ENCODE measurements at regions not wholly inside any gene's neighbourhood (a gene's known extent, or its start where the extent isn't known, plus 50 kb on each side); places are given as distances from the start of the nearest gene placed in this dataset.

DNA sequence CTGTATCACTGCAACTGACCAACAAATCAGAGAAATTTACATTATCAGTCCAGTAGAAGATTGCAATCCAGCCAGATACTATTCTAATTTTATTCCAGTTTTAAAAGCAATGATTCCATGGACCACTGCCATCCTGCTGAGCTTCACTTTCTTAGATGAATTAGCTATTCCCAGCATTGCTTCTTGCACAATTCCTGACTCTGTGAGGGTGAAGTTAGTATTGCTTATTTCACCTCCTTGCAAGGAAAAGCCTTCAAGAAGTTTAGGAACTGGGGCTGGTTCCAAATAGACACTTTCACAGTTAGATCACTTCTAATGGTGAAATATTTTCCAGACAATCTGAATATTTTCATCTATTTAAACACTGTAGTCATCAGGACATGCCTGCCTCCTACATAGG is 338.6 kb upstream of the TNC start:
- H3K9me3 ChIP-seq (ENCODE audit: control insufficient read depth in 4 of 4, low read length in 3 of 4): no peaks in the 10 kb centered on the region
- H3K4me3 ChIP-seq (ENCODE audit: low read depth in 1 of 3, low read length in 3 of 3): no peak overlapping the region
- H3K9ac ChIP-seq (ENCODE audit: low read depth in 1 of 2, low read length in 2 of 2): no peak overlapping the region
- no peak for DNase-seq (ENCODE audit: low spot score)
- H3K27ac ChIP-seq (ENCODE audit: low read depth in 1 of 2, low read length in 2 of 2): no peak overlapping the region
- H3K27me3 ChIP-seq (ENCODE audit: control insufficient read depth in 4 of 4, insufficient read depth in 4 of 4, low read length in 3 of 4): peaks cover 0 to 6% (median 0%) of the 10 kb centered on the region in 4 donors
- H3K4me1 ChIP-seq (ENCODE audit: control insufficient read depth in 4 of 4, insufficient read depth in 4 of 4, low read length in 3 of 4): no peaks in the 10 kb centered on the region
- no peaks in the 10 kb centered on the region for H3K36me3 ChIP-seq (ENCODE audit: control insufficient read depth in 4 of 4, insufficient read depth in 3 of 4, low read depth in 1 of 4, low read length in 3 of 4)
- TF ChIP-seq HNF4A (conservative IDR thresholded peaks at IDR 0.05) (no peak), SP1 (IDR thresholded peaks at IDR 0.05) (no peak), GABPA (IDR thresholded peaks at IDR 0.05 in 1 of 2, conservative IDR thresholded peaks at IDR 0.05 in 1 of 2) (no peak), RXRA (IDR thresholded peaks at IDR 0.05) (no peak), RAD21 (IDR thresholded peaks at IDR 0.05) (no peak), FOXA2 (IDR thresholded peaks at IDR 0.05) (no peak), TAF1 (conservative IDR thresholded peaks at IDR 0.05) (no peak), JUND (IDR thresholded peaks at IDR 0.05) (no peak), HNF4G (IDR thresholded peaks at IDR 0.05) (no peak), EGR1 (IDR thresholded peaks at IDR 0.05; ENCODE audit: low read depth in 2 of 2) (no peak), NR2F2 (IDR thresholded peaks at IDR 0.05) (no peak), FOXA1 (IDR thresholded peaks at IDR 0.05) (no peak)
- TF ChIP-seq, protein P1, sequence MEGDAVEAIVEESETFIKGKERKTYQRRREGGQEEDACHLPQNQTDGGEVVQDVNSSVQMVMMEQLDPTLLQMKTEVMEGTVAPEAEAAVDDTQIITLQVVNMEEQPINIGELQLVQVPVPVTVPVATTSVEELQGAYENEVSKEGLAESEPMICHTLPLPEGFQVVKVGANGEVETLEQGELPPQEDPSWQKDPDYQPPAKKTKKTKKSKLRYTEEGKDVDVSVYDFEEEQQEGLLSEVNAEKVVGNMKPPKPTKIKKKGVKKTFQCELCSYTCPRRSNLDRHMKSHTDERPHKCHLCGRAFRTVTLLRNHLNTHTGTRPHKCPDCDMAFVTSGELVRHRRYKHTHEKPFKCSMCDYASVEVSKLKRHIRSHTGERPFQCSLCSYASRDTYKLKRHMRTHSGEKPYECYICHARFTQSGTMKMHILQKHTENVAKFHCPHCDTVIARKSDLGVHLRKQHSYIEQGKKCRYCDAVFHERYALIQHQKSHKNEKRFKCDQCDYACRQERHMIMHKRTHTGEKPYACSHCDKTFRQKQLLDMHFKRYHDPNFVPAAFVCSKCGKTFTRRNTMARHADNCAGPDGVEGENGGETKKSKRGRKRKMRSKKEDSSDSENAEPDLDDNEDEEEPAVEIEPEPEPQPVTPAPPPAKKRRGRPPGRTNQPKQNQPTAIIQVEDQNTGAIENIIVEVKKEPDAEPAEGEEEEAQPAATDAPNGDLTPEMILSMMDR (IDR thresholded peaks at IDR 0.05; ENCODE audit: low read depth, low read length, missing input control): no peak
- TF ChIP-seq, protein P2, sequence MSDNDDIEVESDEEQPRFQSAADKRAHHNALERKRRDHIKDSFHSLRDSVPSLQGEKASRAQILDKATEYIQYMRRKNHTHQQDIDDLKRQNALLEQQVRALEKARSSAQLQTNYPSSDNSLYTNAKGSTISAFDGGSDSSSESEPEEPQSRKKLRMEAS (IDR thresholded peaks at IDR 0.05): no peak

DNA sequence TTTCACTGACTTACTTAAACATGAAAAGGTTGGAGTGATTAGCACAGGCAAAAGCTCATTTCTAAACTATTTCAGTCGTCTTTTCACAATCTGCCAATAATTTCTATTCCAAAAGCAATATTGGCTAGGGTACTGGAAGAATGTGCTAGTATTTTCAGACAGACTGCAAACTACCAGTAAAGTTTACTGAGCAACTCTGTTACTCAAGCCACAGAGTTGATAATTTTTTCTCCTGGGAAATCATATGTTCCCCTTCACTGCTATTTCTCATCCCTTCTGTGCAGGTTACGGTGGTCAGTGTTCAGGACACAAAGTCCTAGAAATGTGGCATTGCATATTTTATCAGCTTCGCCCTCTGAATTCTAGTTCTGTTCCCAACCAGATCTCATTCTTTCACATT is 343.3 kb upstream of the TNC start:
- Histone ChIP-seq H3K4me3 (ENCODE audit: low read depth in 1 of 3, low read length in 3 of 3) (no peak overlapping the region), H3K9ac (ENCODE audit: low read depth in 1 of 2, low read length in 2 of 2) (no peak overlapping the region), H3K4me1 (ENCODE audit: control insufficient read depth in 4 of 4, insufficient read depth in 4 of 4, low read length in 3 of 4) (no peaks in the 10 kb centered on the region), H3K27me3 (ENCODE audit: control insufficient read depth in 4 of 4, insufficient read depth in 4 of 4, low read length in 3 of 4) (peaks cover 0 to 8% (median 0%) of the 10 kb centered on the region in 4 donors), H3K27ac (ENCODE audit: low read depth in 1 of 2, low read length in 2 of 2) (no peak overlapping the region), H3K9me3 (ENCODE audit: control insufficient read depth in 4 of 4, low read length in 3 of 4) (peaks cover 0 to 2% (median 0%) of the 10 kb centered on the region in 4 donors), H3K36me3 (ENCODE audit: control insufficient read depth in 4 of 4, insufficient read depth in 3 of 4, low read depth in 1 of 4, low read length in 3 of 4) (no peaks in the 10 kb centered on the region)
- no peak for DNase-seq (ENCODE audit: low spot score)
- WGBS: 72% methylated on average over 3 of the region's 3 CpGs
- TF ChIP-seq, protein P3, sequence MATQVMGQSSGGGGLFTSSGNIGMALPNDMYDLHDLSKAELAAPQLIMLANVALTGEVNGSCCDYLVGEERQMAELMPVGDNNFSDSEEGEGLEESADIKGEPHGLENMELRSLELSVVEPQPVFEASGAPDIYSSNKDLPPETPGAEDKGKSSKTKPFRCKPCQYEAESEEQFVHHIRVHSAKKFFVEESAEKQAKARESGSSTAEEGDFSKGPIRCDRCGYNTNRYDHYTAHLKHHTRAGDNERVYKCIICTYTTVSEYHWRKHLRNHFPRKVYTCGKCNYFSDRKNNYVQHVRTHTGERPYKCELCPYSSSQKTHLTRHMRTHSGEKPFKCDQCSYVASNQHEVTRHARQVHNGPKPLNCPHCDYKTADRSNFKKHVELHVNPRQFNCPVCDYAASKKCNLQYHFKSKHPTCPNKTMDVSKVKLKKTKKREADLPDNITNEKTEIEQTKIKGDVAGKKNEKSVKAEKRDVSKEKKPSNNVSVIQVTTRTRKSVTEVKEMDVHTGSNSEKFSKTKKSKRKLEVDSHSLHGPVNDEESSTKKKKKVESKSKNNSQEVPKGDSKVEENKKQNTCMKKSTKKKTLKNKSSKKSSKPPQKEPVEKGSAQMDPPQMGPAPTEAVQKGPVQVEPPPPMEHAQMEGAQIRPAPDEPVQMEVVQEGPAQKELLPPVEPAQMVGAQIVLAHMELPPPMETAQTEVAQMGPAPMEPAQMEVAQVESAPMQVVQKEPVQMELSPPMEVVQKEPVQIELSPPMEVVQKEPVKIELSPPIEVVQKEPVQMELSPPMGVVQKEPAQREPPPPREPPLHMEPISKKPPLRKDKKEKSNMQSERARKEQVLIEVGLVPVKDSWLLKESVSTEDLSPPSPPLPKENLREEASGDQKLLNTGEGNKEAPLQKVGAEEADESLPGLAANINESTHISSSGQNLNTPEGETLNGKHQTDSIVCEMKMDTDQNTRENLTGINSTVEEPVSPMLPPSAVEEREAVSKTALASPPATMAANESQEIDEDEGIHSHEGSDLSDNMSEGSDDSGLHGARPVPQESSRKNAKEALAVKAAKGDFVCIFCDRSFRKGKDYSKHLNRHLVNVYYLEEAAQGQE (IDR thresholded peaks at IDR 0.05): no peak
- TF ChIP-seq FOXA2 (IDR thresholded peaks at IDR 0.05) (no peak), JUND (IDR thresholded peaks at IDR 0.05) (no peak), RXRA (IDR thresholded peaks at IDR 0.05) (no peak), TAF1 (conservative IDR thresholded peaks at IDR 0.05) (no peak), EGR1 (IDR thresholded peaks at IDR 0.05; ENCODE audit: low read depth in 2 of 2) (no peak), HNF4G (IDR thresholded peaks at IDR 0.05) (no peak), SP1 (IDR thresholded peaks at IDR 0.05) (no peak), HNF4A (conservative IDR thresholded peaks at IDR 0.05) (no peak), NR2F2 (IDR thresholded peaks at IDR 0.05) (no peak)
- TF ChIP-seq, protein P4, sequence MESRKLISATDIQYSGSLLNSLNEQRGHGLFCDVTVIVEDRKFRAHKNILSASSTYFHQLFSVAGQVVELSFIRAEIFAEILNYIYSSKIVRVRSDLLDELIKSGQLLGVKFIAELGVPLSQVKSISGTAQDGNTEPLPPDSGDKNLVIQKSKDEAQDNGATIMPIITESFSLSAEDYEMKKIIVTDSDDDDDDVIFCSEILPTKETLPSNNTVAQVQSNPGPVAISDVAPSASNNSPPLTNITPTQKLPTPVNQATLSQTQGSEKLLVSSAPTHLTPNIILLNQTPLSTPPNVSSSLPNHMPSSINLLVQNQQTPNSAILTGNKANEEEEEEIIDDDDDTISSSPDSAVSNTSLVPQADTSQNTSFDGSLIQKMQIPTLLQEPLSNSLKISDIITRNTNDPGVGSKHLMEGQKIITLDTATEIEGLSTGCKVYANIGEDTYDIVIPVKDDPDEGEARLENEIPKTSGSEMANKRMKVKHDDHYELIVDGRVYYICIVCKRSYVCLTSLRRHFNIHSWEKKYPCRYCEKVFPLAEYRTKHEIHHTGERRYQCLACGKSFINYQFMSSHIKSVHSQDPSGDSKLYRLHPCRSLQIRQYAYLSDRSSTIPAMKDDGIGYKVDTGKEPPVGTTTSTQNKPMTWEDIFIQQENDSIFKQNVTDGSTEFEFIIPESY (IDR thresholded peaks at IDR 0.05): no peak
- TF ChIP-seq, protein P5, sequence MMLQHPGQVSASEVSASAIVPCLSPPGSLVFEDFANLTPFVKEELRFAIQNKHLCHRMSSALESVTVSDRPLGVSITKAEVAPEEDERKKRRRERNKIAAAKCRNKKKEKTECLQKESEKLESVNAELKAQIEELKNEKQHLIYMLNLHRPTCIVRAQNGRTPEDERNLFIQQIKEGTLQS (IDR thresholded peaks at IDR 0.05): no peak

Data from liver (tissue), 8 donors.